Vagina (tissue), 2 donors: ENCODE measurements at regions not wholly inside any gene's neighbourhood (a gene's known extent, or its start where the extent isn't known, plus 50 kb on each side); places are given as distances from the start of the nearest gene placed in this dataset.

ENCODE experiments used
- DNase-seq, 2 donors: peaks; one replicate each; pipeline ENCODE4 v3.0.0-alpha.2; 2017; ENCODE audit errors: extremely low spot score in 2 of 2
- H3K27ac ChIP-seq: fragments of 200-600 bp; sonication (generic); one replicate; pipeline ENCODE4 v1.5.1; 2019
- H3K27me3 ChIP-seq: fragments of 200-600 bp; sonication (generic); one replicate; pipeline ENCODE4 v1.5.1; 2019
- H3K36me3 ChIP-seq, 2 donors: fragments of 200-600 bp; sonication (generic); one replicate each; pipeline ENCODE4 v1.5.1; 2017 to 2019
- H3K4me1 ChIP-seq: fragments of 200-600 bp; sonication (generic); one replicate; pipeline ENCODE4 v1.5.1; 2019
- H3K4me3 ChIP-seq, 2 donors: fragments of 200-600 bp; sonication (generic); 1 replicate in 1 of 2; 2 replicates in 1 of 2; pipeline ENCODE4 v1.5.1; 2016 to 2019
- H3K9me3 ChIP-seq: fragments of 200-600 bp; sonication (generic); one replicate; pipeline ENCODE4 v1.5.1; 2019
- CTCF ChIP-seq, 3 experiments: fragments of 450-650 bp in 2 of 3; fragments of 200-600 bp in 1 of 3; sonication (generic) in 1 of 3; IDR thresholded peaks; one replicate each; pipeline ENCODE4 v1.5.1; 2017 to 2019; ENCODE audit warnings: antibody characterized with exemption in 3 of 3, mild to moderate bottlenecking in 2 of 3, moderate library complexity in 2 of 3
- POLR2A ChIP-seq, 2 donors: fragments of 450-650 bp; IDR thresholded peaks; one replicate each; pipeline ENCODE4 v1.6.1; 2017; ENCODE audit warnings: antibody characterized with exemption in 2 of 2, mild to moderate bottlenecking in 2 of 2, moderate library complexity in 2 of 2
- POLR2AphosphoS5 ChIP-seq, 2 donors: sonication (generic); formaldehyde crosslinking; IDR thresholded peaks; one replicate each; pipeline ENCODE4 v1.9.0; 2017; ENCODE audit warnings: antibody characterized with exemption in 2 of 2, mild to moderate bottlenecking in 2 of 2, low read depth in 1 of 2; ENCODE audit not compliant: insufficient read depth in 1 of 2
- intact Hi-C: fragments of 100-400 bp; cut with DNase I; formaldehyde crosslinking; loops from one replicate; pipeline ENCODE4 v1.15.1; 2023

GRCh38 chr10:36248304-36248981, 606.3 kb upstream of the FZD8 start:
- Histone ChIP-seq H3K27ac (no peak overlapping the region), H3K36me3 (no peaks in the 10 kb centered on the region), H3K27me3 (no peaks in the 10 kb centered on the region), H3K4me3 (no peak overlapping the region), H3K9me3 (no peaks in the 10 kb centered on the region), H3K4me1 (no peaks in the 10 kb centered on the region)
- no peak for DNase-seq
- intact Hi-C loops, result no loop called here
- TF ChIP-seq POLR2A (IDR thresholded peaks at IDR 0.05), result no peak
- no peak for TF ChIP-seq CTCF (IDR thresholded peaks at IDR 0.05)
- TF ChIP-seq POLR2AphosphoS5 (IDR thresholded peaks at IDR 0.05; ENCODE audit: insufficient read depth in 1 of 2, low read depth in 1 of 2), result no peak

DNA sequence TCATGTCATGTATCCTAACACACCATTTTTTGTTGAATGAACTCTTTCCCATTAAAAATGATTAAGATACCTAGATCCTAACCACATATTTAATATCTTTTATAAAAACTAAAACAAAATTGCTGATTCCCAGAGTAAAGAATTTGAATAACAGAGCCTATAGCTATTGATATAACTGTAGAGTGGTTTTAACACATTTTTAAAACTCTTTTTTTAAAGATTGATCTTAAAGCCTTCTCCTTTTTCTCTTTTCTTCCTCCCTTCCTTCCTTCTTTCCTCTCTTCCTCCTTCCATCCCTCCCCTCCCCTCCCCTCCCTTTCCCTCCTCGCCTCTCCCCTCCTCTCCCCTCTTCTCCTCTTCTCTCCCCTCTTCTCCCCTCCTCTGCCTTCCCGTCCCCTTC, 605.4 kb upstream of the FZD8 start:
- Histone ChIP-seq H3K27me3 (no peaks in the 10 kb centered on the region), H3K9me3 (no peaks in the 10 kb centered on the region), H3K27ac (no peak overlapping the region), H3K4me3 (no peak overlapping the region), H3K4me1 (no peaks in the 10 kb centered on the region), H3K36me3 (no peaks in the 10 kb centered on the region)
- no peak for DNase-seq
- intact Hi-C loops, result no loop called here
- no peak for TF ChIP-seq POLR2A (IDR thresholded peaks at IDR 0.05)
- no peak for TF ChIP-seq CTCF (IDR thresholded peaks at IDR 0.05)
- TF ChIP-seq POLR2AphosphoS5 (IDR thresholded peaks at IDR 0.05; ENCODE audit: insufficient read depth in 1 of 2, low read depth in 1 of 2), result no peak

DNA sequence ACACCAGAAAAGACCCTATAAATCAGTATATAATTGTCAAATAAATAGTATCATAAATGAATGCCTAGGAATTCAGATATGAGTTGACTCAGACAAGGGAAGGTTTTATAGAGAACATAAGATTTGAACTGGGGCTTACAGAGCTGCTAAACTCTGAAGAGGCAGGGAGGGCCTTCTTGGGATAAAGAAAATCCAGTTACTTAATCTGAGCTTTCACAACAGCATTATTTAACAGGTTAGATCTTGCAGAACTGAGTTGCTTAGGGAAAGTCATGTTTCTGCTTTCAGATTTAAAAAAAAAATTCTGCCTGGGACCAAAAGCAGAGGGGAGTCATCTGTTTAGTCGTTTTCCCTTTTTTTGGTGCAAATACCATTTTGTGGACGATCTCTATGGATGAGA, 594.8 kb upstream of the FZD8 start:
- H3K4me1 ChIP-seq, result no peaks in the 10 kb centered on the region
- no peaks in the 10 kb centered on the region for H3K36me3 ChIP-seq
- H3K27ac ChIP-seq, result no peak overlapping the region
- TF ChIP-seq CTCF (IDR thresholded peaks at IDR 0.05) (no peak), POLR2AphosphoS5 (IDR thresholded peaks at IDR 0.05; ENCODE audit: insufficient read depth in 1 of 2, low read depth in 1 of 2) (no peak), POLR2A (IDR thresholded peaks at IDR 0.05) (no peak)
- H3K4me3 ChIP-seq, result no peak overlapping the region
- H3K9me3 ChIP-seq, result no peaks in the 10 kb centered on the region
- DNase-seq, result no peak
- H3K27me3 ChIP-seq, result no peaks in the 10 kb centered on the region
- intact Hi-C loops, result no loop called here

DNA sequence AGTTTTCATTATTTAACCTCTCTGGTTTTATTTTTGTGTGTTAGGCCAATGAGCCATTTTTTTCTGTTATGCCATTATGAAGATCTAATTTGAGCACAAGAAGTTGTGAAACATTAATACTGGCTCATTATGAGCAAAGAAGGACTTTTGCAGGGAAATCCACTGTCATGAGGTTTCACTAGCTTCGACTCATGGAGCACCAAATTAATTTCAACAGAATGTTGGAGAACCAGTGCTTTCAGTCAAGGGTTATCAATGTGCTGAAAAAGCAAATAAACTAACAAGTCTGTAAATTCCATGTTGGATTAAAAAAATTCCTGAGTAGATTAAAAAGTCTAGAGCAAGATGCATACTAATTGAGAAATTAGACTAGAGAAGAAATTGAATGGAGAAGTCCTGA, 594.2 kb upstream of the FZD8 start:
- H3K27ac ChIP-seq, result no peak overlapping the region
- H3K9me3 ChIP-seq, result no peaks in the 10 kb centered on the region
- DNase-seq, result no peak
- TF ChIP-seq POLR2A (IDR thresholded peaks at IDR 0.05) (no peak), POLR2AphosphoS5 (IDR thresholded peaks at IDR 0.05; ENCODE audit: insufficient read depth in 1 of 2, low read depth in 1 of 2) (no peak), CTCF (IDR thresholded peaks at IDR 0.05) (no peak)
- intact Hi-C loops, result no loop called here
- H3K27me3 ChIP-seq, result no peaks in the 10 kb centered on the region
- H3K36me3 ChIP-seq, result no peaks in the 10 kb centered on the region
- no peaks in the 10 kb centered on the region for H3K4me1 ChIP-seq
- no peak overlapping the region for H3K4me3 ChIP-seq

DNA sequence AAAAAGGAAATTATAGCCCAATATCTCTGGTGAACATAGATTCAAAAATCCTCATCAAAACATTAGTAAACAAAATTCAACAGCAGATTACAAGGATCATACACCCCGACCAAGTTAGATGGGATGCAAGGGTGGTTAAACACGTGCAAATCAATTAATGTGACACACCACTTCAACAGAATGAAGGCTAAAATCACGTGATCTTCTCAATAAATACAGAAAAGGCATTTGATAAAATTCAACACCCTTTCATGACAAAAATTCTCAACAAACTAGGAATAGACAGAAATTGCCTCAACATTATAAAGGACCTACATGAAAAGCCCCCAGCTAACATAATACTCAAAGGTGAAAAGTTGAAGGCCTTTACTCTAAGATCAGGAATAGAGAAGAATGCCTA, 590.8 kb upstream of the FZD8 start:
- Histone ChIP-seq H3K4me3 (no peak overlapping the region), H3K27ac (no peak overlapping the region), H3K36me3 (no peaks in the 10 kb centered on the region), H3K4me1 (no peaks in the 10 kb centered on the region), H3K9me3 (no peaks in the 10 kb centered on the region), H3K27me3 (no peaks in the 10 kb centered on the region)
- TF ChIP-seq CTCF (IDR thresholded peaks at IDR 0.05) (no peak), POLR2AphosphoS5 (IDR thresholded peaks at IDR 0.05; ENCODE audit: insufficient read depth in 1 of 2, low read depth in 1 of 2) (no peak), POLR2A (IDR thresholded peaks at IDR 0.05) (no peak)
- no peak for DNase-seq
- intact Hi-C loops, result no loop called here
